ENCODE measurements at regions not wholly inside any gene's neighbourhood (a gene's known extent, or its start where the extent isn't known, plus 50 kb on each side); places are given as distances from the start of the nearest gene placed in this dataset.

GRCh38 chr2:145861940-145862339, 1342.0 kb upstream of the ZEB2 start:
- ATAC-seq (no peak), DNase-seq (ENCODE audit: low read depth, low spot score) (no peak)
- in situ Hi-C loops (cut with HindIII; ENCODE audit: low pct_unique_long_range_greater_than_20kb, low sequenced_read_pairs): no loop called here
- no peaks in the 10 kb centered on the region for H3K36me3 ChIP-seq (ENCODE audit: control insufficient read depth, insufficient read depth, low read length)
- H3K4me3 ChIP-seq (ENCODE audit: low read depth in 2 of 2, low read length in 2 of 2): no peak overlapping the region
- no peaks in the 10 kb centered on the region for H3K4me1 ChIP-seq (ENCODE audit: control insufficient read depth, insufficient read depth, low read length)
- intact Hi-C loops (cut with micrococcal nuclease; ENCODE audit: unreplicated experiment): no loop called here
- TF ChIP-seq, protein P1, sequence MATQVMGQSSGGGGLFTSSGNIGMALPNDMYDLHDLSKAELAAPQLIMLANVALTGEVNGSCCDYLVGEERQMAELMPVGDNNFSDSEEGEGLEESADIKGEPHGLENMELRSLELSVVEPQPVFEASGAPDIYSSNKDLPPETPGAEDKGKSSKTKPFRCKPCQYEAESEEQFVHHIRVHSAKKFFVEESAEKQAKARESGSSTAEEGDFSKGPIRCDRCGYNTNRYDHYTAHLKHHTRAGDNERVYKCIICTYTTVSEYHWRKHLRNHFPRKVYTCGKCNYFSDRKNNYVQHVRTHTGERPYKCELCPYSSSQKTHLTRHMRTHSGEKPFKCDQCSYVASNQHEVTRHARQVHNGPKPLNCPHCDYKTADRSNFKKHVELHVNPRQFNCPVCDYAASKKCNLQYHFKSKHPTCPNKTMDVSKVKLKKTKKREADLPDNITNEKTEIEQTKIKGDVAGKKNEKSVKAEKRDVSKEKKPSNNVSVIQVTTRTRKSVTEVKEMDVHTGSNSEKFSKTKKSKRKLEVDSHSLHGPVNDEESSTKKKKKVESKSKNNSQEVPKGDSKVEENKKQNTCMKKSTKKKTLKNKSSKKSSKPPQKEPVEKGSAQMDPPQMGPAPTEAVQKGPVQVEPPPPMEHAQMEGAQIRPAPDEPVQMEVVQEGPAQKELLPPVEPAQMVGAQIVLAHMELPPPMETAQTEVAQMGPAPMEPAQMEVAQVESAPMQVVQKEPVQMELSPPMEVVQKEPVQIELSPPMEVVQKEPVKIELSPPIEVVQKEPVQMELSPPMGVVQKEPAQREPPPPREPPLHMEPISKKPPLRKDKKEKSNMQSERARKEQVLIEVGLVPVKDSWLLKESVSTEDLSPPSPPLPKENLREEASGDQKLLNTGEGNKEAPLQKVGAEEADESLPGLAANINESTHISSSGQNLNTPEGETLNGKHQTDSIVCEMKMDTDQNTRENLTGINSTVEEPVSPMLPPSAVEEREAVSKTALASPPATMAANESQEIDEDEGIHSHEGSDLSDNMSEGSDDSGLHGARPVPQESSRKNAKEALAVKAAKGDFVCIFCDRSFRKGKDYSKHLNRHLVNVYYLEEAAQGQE (IDR thresholded peaks at IDR 0.05; ENCODE audit: insufficient read depth in 1 of 2, low read depth in 2 of 2, low read length in 1 of 2): no peak
- no peak for TF ChIP-seq SIN3A (IDR thresholded peaks at IDR 0.05; ENCODE audit: borderline replicate concordance, insufficient read depth, low read depth, low read length)
- TF ChIP-seq CTCF (IDR thresholded peaks at IDR 0.05): no peak
- TF ChIP-seq TCF7L2 (IDR thresholded peaks at IDR 0.05; ENCODE audit: low read depth, low read length): no peak
- TF ChIP-seq POLR2AphosphoS5 (IDR thresholded peaks at IDR 0.05; ENCODE audit: low read depth, low read length): no peak
- ChIA-PET CTCF (no interaction called here), POLR2A (no interaction called here)
- H3K27me3 ChIP-seq (ENCODE audit: control insufficient read depth, insufficient read depth, low read length): no peaks in the 10 kb centered on the region
- H3K9me3 ChIP-seq (ENCODE audit: control insufficient read depth, insufficient read depth, low read depth, low read length): no peaks in the 10 kb centered on the region
- no TSS peak for BruUV-seq (replicated peaks)
- H3K27ac ChIP-seq (ENCODE audit: low read length): no peak overlapping the region

GRCh38 chr2:145860083-145860482, 1340.2 kb upstream of the ZEB2 start:
- Histone ChIP-seq H3K36me3 (ENCODE audit: control insufficient read depth, insufficient read depth, low read length) (no peaks in the 10 kb centered on the region), H3K27ac (ENCODE audit: low read length) (no peak overlapping the region), H3K4me3 (ENCODE audit: low read depth in 2 of 2, low read length in 2 of 2) (no peak overlapping the region), H3K4me1 (ENCODE audit: control insufficient read depth, insufficient read depth, low read length) (no peaks in the 10 kb centered on the region), H3K27me3 (ENCODE audit: control insufficient read depth, insufficient read depth, low read length) (no peaks in the 10 kb centered on the region), H3K9me3 (ENCODE audit: control insufficient read depth, insufficient read depth, low read depth, low read length) (no peaks in the 10 kb centered on the region)
- BruUV-seq (replicated peaks): no TSS peak
- ATAC-seq (no peak), DNase-seq (ENCODE audit: low read depth, low spot score) (no peak)
- in situ Hi-C loops (cut with HindIII; ENCODE audit: low pct_unique_long_range_greater_than_20kb, low sequenced_read_pairs): no loop called here
- POLR2A ChIA-PET: no interaction called here
- intact Hi-C loops (cut with micrococcal nuclease; ENCODE audit: unreplicated experiment): no loop called here
- CTCF ChIA-PET: no interaction called here
- TF ChIP-seq CTCF (IDR thresholded peaks at IDR 0.05) (no peak), TCF7L2 (IDR thresholded peaks at IDR 0.05; ENCODE audit: low read depth, low read length) (no peak), POLR2AphosphoS5 (IDR thresholded peaks at IDR 0.05; ENCODE audit: low read depth, low read length) (no peak), SIN3A (IDR thresholded peaks at IDR 0.05; ENCODE audit: borderline replicate concordance, insufficient read depth, low read depth, low read length) (no peak)
- TF ChIP-seq, protein P1 (IDR thresholded peaks at IDR 0.05; ENCODE audit: insufficient read depth in 1 of 2, low read depth in 2 of 2, low read length in 1 of 2): no peak
